GM19372 (cell line): ENCODE measurements at regions not wholly inside any gene's neighbourhood (a gene's known extent, or its start where the extent isn't known, plus 50 kb on each side); places are given as distances from the start of the nearest gene placed in this dataset.
"Not testable (repeated sequence)": the region's sequence is repeated elsewhere in the genome, so short reads cannot be mapped to it uniquely, and the experiment has no call there.

ENCODE experiments used
- ATAC-seq: cut with Tn5 transposase; IDR thresholded peaks from one replicate; pipeline ENCODE4 v1.9.1; 2021; ENCODE audit warnings: mild to moderate bottlenecking, low read depth, moderate library complexity; ENCODE audit not compliant: unreplicated experiment

GRCh38 chr5:99765011-99765410, 770.2 kb upstream of the FAM174A start:
- no peak for ATAC-seq

GRCh38 chr5:99763021-99763774, 772.0 kb upstream of the FAM174A start:
- ATAC-seq, result no peak

GRCh38 chr5:99747342-99747741, 787.8 kb upstream of the FAM174A start:
- no peak for ATAC-seq

GRCh38 chr5:99733146-99733545, 802.0 kb upstream of the FAM174A start:
- not testable (repeated sequence) for ATAC-seq

- not testable (repeated sequence) for ATAC-seq
These were observed 801.8 kb upstream of the CHD1 start for GRCh38 chr5:99730653-99731052.

- no peak for ATAC-seq
These were observed 796.0 kb upstream of the CHD1 start for GRCh38 chr5:99724732-99725290.

GRCh38 chr5:99721506-99721905, 792.7 kb upstream of the CHD1 start:
- ATAC-seq, result no peak

- ATAC-seq, result no peak
These were observed 787.1 kb upstream of the CHD1 start for GRCh38 chr5:99715921-99716320.

- ATAC-seq, result no peak
These were observed 777.4 kb upstream of the CHD1 start for GRCh38 chr5:99706160-99706559.

GRCh38 chr5:99702565-99702964, 773.8 kb upstream of the CHD1 start:
- ATAC-seq, result no peak

- no peak for ATAC-seq
These were observed 766.1 kb upstream of the CHD1 start for GRCh38 chr5:99694884-99695283.

- ATAC-seq, result no peak
These were observed 757.7 kb upstream of the CHD1 start for GRCh38 chr5:99686538-99686937.

- ATAC-seq, result no peak
These were observed 747.2 kb upstream of the CHD1 start for GRCh38 chr5:99675974-99676373.

- ATAC-seq, result no peak
These were observed 745.3 kb upstream of the CHD1 start for GRCh38 chr5:99674101-99674500.

- ATAC-seq, result no peak
These were observed 736.2 kb upstream of the CHD1 start for GRCh38 chr5:99664972-99665371.

GRCh38 chr5:99651298-99651697, 722.5 kb upstream of the CHD1 start:
- no peak for ATAC-seq

GRCh38 chr5:99646011-99646647, 717.3 kb upstream of the CHD1 start:
- no peak for ATAC-seq

GRCh38 chr5:99644822-99645221, 716.0 kb upstream of the CHD1 start:
- ATAC-seq, result no peak

GRCh38 chr5:99640646-99641045, 711.8 kb upstream of the CHD1 start:
- no peak for ATAC-seq

- ATAC-seq, result no peak
These were observed 711.1 kb upstream of the CHD1 start for GRCh38 chr5:99639905-99640304.

GRCh38 chr5:99636663-99637062, 707.9 kb upstream of the CHD1 start:
- no peak for ATAC-seq
